ENCODE measurements at regions not wholly inside any gene's neighbourhood (a gene's known extent, or its start where the extent isn't known, plus 50 kb on each side); places are given as distances from the start of the nearest gene placed in this dataset.

- no peak overlapping the region for H3K27ac Mint-ChIP-seq
- H3K36me3 Mint-ChIP-seq: no peaks in the 10 kb centered on the region
- H3K27me3 Mint-ChIP-seq: peaks cover 11% of the 10 kb centered on the region
- ATAC-seq: no peak
- H3K9me3 Mint-ChIP-seq: no peaks in the 10 kb centered on the region
- peaks cover 26% of the 10 kb centered on the region for H3K4me1 Mint-ChIP-seq
- H3K4me3 Mint-ChIP-seq: no peak overlapping the region
Measured at GRCh38 chr5:123810746-123811340, 298.9 kb downstream of the CSNK1G3 start.

GRCh38 chr5:123810253-123810652 lies 298.3 kb downstream of the CSNK1G3 start:
- no peaks in the 10 kb centered on the region for H3K9me3 Mint-ChIP-seq
- H3K36me3 Mint-ChIP-seq: no peaks in the 10 kb centered on the region
- H3K27me3 Mint-ChIP-seq: peaks cover 11% of the 10 kb centered on the region
- no peak overlapping the region for H3K4me3 Mint-ChIP-seq
- peaks cover 26% of the 10 kb centered on the region for H3K4me1 Mint-ChIP-seq
- no peak for ATAC-seq
- no peak overlapping the region for H3K27ac Mint-ChIP-seq

- ATAC-seq: no peak
- Mint-ChIP-seq H3K27me3 (peaks cover 11% of the 10 kb centered on the region), H3K27ac (no peak overlapping the region), H3K9me3 (no peaks in the 10 kb centered on the region), H3K4me1 (peaks cover 22% of the 10 kb centered on the region), H3K4me3 (no peak overlapping the region), H3K36me3 (no peaks in the 10 kb centered on the region)
Measured at GRCh38 chr5:123809594-123810221, 297.7 kb downstream of the CSNK1G3 start.

GRCh38 chr5:123808461-123809380 lies 296.7 kb downstream of the CSNK1G3 start:
- Mint-ChIP-seq H3K4me1 (peaks cover 12% of the 10 kb centered on the region), H3K9me3 (no peaks in the 10 kb centered on the region), H3K27me3 (peaks cover 10% of the 10 kb centered on the region), H3K27ac (no peak overlapping the region), H3K4me3 (no peak overlapping the region), H3K36me3 (no peaks in the 10 kb centered on the region)
- ATAC-seq: no peak

GRCh38 chr5:123807177-123807945 lies 295.4 kb downstream of the CSNK1G3 start:
- Mint-ChIP-seq H3K4me1 (peaks cover 6% of the 10 kb centered on the region), H3K27ac (no peak overlapping the region), H3K4me3 (no peak overlapping the region), H3K27me3 (no peaks in the 10 kb centered on the region), H3K9me3 (no peaks in the 10 kb centered on the region), H3K36me3 (no peaks in the 10 kb centered on the region)
- ATAC-seq: no peak

GRCh38 chr5:123806644-123807043 lies 294.7 kb downstream of the CSNK1G3 start:
- Mint-ChIP-seq H3K36me3 (no peaks in the 10 kb centered on the region), H3K27ac (no peak overlapping the region), H3K9me3 (no peaks in the 10 kb centered on the region), H3K4me3 (no peak overlapping the region), H3K27me3 (no peaks in the 10 kb centered on the region), H3K4me1 (peaks cover 6% of the 10 kb centered on the region)
- ATAC-seq: peak; percentile 15

- no peak for ATAC-seq
- peaks cover 5% of the 10 kb centered on the region for H3K4me1 Mint-ChIP-seq
- H3K36me3 Mint-ChIP-seq: no peaks in the 10 kb centered on the region
- no peaks in the 10 kb centered on the region for H3K9me3 Mint-ChIP-seq
- H3K27me3 Mint-ChIP-seq: no peaks in the 10 kb centered on the region
- no peak overlapping the region for H3K27ac Mint-ChIP-seq
- no peak overlapping the region for H3K4me3 Mint-ChIP-seq
Measured at GRCh38 chr5:123805300-123805699, 293.3 kb downstream of the CSNK1G3 start.

GRCh38 chr5:123803359-123803758 lies 291.4 kb downstream of the CSNK1G3 start:
- Mint-ChIP-seq H3K9me3 (no peaks in the 10 kb centered on the region), H3K27ac (no peak overlapping the region), H3K27me3 (no peaks in the 10 kb centered on the region), H3K4me1 (no peaks in the 10 kb centered on the region), H3K4me3 (no peak overlapping the region), H3K36me3 (no peaks in the 10 kb centered on the region)
- ATAC-seq: peak; percentile 20

GRCh38 chr5:123802298-123802951 lies 290.4 kb downstream of the CSNK1G3 start:
- Mint-ChIP-seq H3K4me3 (no peak overlapping the region), H3K27me3 (no peaks in the 10 kb centered on the region), H3K4me1 (no peaks in the 10 kb centered on the region), H3K27ac (no peak overlapping the region), H3K9me3 (no peaks in the 10 kb centered on the region), H3K36me3 (no peaks in the 10 kb centered on the region)
- peak; percentile 4 for ATAC-seq

- Mint-ChIP-seq H3K27ac (no peak overlapping the region), H3K36me3 (no peaks in the 10 kb centered on the region), H3K27me3 (no peaks in the 10 kb centered on the region), H3K4me1 (no peaks in the 10 kb centered on the region), H3K4me3 (no peak overlapping the region), H3K9me3 (no peaks in the 10 kb centered on the region)
- no peak for ATAC-seq
Measured at GRCh38 chr5:123800640-123801039, 288.7 kb downstream of the CSNK1G3 start.

GRCh38 chr5:123795688-123796087 lies 283.7 kb downstream of the CSNK1G3 start:
- ATAC-seq: no peak
- Mint-ChIP-seq H3K27ac (no peak overlapping the region), H3K36me3 (no peaks in the 10 kb centered on the region), H3K9me3 (no peaks in the 10 kb centered on the region), H3K4me3 (no peak overlapping the region), H3K27me3 (peaks cover 6% of the 10 kb centered on the region), H3K4me1 (no peaks in the 10 kb centered on the region)

- H3K4me3 Mint-ChIP-seq: no peak overlapping the region
- ATAC-seq: no peak
Measured at GRCh38 chr5:123790226-123790625, 278.2 kb downstream of the CSNK1G3 start.

GRCh38 chr5:123787635-123788034 lies 275.7 kb downstream of the CSNK1G3 start:
- H3K27me3 Mint-ChIP-seq: peaks cover 8% of the 10 kb centered on the region
- peaks cover 11% of the 10 kb centered on the region for H3K9me3 Mint-ChIP-seq
- no peaks in the 10 kb centered on the region for H3K36me3 Mint-ChIP-seq
- no peak for ATAC-seq
- H3K4me1 Mint-ChIP-seq: peaks cover 11% of the 10 kb centered on the region
- H3K4me3 Mint-ChIP-seq: no peak overlapping the region
- no peak overlapping the region for H3K27ac Mint-ChIP-seq

More at GRCh38 chr5:123790226-123790625, 278.2 kb downstream of the CSNK1G3 start:
- Mint-ChIP-seq H3K36me3 (no peaks in the 10 kb centered on the region), H3K27ac (no peak overlapping the region), H3K4me1 (peaks cover 11% of the 10 kb centered on the region), H3K9me3 (peaks cover 11% of the 10 kb centered on the region), H3K27me3 (peaks cover 14% of the 10 kb centered on the region)

- Mint-ChIP-seq H3K27me3 (peaks cover 8% of the 10 kb centered on the region), H3K9me3 (peaks cover 11% of the 10 kb centered on the region), H3K27ac (no peak overlapping the region), H3K4me1 (peaks cover 11% of the 10 kb centered on the region), H3K4me3 (no peak overlapping the region), H3K36me3 (no peaks in the 10 kb centered on the region)
- no peak for ATAC-seq
Measured at GRCh38 chr5:123787136-123787535, 275.2 kb downstream of the CSNK1G3 start.

Data from stimulated activated memory B cell treated with anti-CD40 and anti-IgM and Interleukin-4, amounts not matched to agents 10 μg/mL and 1 μg/mL and 100 μg/mL, for 72 hours (primary cell).